ENCODE measurements at regions not wholly inside any gene's neighbourhood (a gene's known extent, or its start where the extent isn't known, plus 50 kb on each side); places are given as distances from the start of the nearest gene placed in this dataset.

- no peak for TF ChIP-seq CTCF (IDR thresholded peaks at IDR 0.05; ENCODE audit: low read depth, low read length)
- TF ChIP-seq POLR2A (IDR thresholded peaks at IDR 0.05; ENCODE audit: extremely low read depth, insufficient read length) = no peak
- TF ChIP-seq MAX (IDR thresholded peaks at IDR 0.05; ENCODE audit: low read depth, low read length) = no peak
Observed at GRCh38 chr5:38695021-38695958, 138.8 kb upstream of the LIFR start.

Measured in NB4 (cell line).